LNCAP (cell line): ENCODE measurements at regions not wholly inside any gene's neighbourhood (a gene's known extent, or its start where the extent isn't known, plus 50 kb on each side); places are given as distances from the start of the nearest gene placed in this dataset.

ENCODE experiments used
- CTCF ChIP-seq: fragments of 450-650 bp; IDR thresholded peaks from 2 replicates; pipeline ENCODE4 v1.5.1; 2017; ENCODE audit warnings: mild to moderate bottlenecking

- TF ChIP-seq CTCF = no peak
Observed at GRCh38 chr9:38259519-38260218, 132.8 kb upstream of the ALDH1B1 start.

- no peak for TF ChIP-seq CTCF
Observed at GRCh38 chr9:38259056-38259455, 133.4 kb upstream of the ALDH1B1 start.

GRCh38 chr9:38257626-38258215, 134.8 kb upstream of the ALDH1B1 start:
- no peak for TF ChIP-seq CTCF

GRCh38 chr9:38256461-38256860, 136.0 kb upstream of the ALDH1B1 start:
- TF ChIP-seq CTCF = no peak

GRCh38 chr9:38255599-38255998, 136.9 kb upstream of the ALDH1B1 start:
- TF ChIP-seq CTCF = no peak

GRCh38 chr9:38254756-38255155, 137.7 kb upstream of the ALDH1B1 start:
- TF ChIP-seq CTCF = no peak

- no peak for TF ChIP-seq CTCF
Observed at GRCh38 chr9:38254151-38254550, 138.4 kb upstream of the ALDH1B1 start.
